Heart left ventricle (tissue), 13 donors: ENCODE measurements at regions not wholly inside any gene's neighbourhood (a gene's known extent, or its start where the extent isn't known, plus 50 kb on each side); places are given as distances from the start of the nearest gene placed in this dataset.

Experiments used
- CTCF ChIP-seq, 12 donors: fragments of 200-600 bp; sonication (generic) in 4 of 12; IDR thresholded peaks; one replicate each; pipeline versions ENCODE4 v1.5.0 to v1.8.0; 2018 to 2022; ENCODE audit warnings: antibody characterized with exemption in 12 of 12, mild to moderate bottlenecking in 5 of 12
- POLR2A ChIP-seq, 2 donors: fragments of 450-650 bp; IDR thresholded peaks; one replicate each; pipeline ENCODE4 v1.6.1; 2017; ENCODE audit warnings: antibody characterized with exemption in 2 of 2, mild to moderate bottlenecking in 2 of 2, moderate library complexity in 2 of 2
- donor health status: ischemic (EF 13 %, LVEDD 7.1; RV severe dilation, severe dysfunction).
- donor health status: DM: no; HTN: yes; CAD: no.
- donor health status: DM: no; HTN: no; CAD: no.
- donor health status: ischemic (EF 25% LVEDD 6.9; RV normal size, moderate dysfunction).
- donor health status: ischemic (EF 25% LVEDD 5.7; RV mildly dilated, moderate dysfunction).
- donor health status: ischemic (EF 35%, LVEDD 5.7; RV mildly dilated, moderate dysfunction).
- donor health status: nonischemic (EF 11% LVEDD 7.7; RV severe dilation, severe dysfunction).
- donor health status: DM: yes; HTN: yes; CAD: no.
- donor health status: PGD.
- donor health status: ischemic (EF 29% LVEDD 5.4; RV normal size, mild dysfunction).
- donor health status: nonischemic (EF 23%, LVEDD 6.1; RV moderate dilation, normal function).

GRCh38 chr13:105273665-105274222 is 1261.7 kb downstream of the EFNB2 start:
- TF ChIP-seq CTCF (IDR thresholded peaks at IDR 0.05) (no peak), POLR2A (IDR thresholded peaks at IDR 0.05) (no peak)
